ENCODE measurements at regions not wholly inside any gene's neighbourhood (a gene's known extent, or its start where the extent isn't known, plus 50 kb on each side); places are given as distances from the start of the nearest gene placed in this dataset.
"Not testable (repeated sequence)": the region's sequence is repeated elsewhere in the genome, so short reads cannot be mapped to it uniquely, and the experiment has no call there.

DNA sequence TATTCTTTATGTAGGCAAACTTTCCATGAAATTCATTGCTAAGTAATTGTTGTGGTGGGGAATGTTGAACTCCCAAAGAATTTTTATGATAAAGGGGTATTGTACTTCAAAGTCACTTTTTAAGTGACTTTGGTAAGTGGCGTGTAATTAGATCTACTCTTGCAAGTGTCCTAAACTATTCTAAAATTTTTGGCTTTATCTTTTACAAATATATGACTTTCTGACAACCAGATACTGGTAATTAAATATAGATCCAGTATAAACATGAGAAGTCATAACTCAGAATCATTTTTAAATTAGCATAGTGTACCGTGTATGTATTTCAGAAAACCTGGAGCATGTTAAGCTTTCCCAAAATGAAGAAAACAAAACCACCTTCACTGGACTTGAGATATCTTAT is 84.7 kb upstream of the HGF start:
- TF ChIP-seq POLR2A (IDR thresholded peaks at IDR 0.05; ENCODE audit: low read length) = no peak
- no peak for TF ChIP-seq GATA1 (IDR thresholded peaks at IDR 0.05; ENCODE audit: low read depth, low read length)
- DNase-seq = no peak

DNA sequence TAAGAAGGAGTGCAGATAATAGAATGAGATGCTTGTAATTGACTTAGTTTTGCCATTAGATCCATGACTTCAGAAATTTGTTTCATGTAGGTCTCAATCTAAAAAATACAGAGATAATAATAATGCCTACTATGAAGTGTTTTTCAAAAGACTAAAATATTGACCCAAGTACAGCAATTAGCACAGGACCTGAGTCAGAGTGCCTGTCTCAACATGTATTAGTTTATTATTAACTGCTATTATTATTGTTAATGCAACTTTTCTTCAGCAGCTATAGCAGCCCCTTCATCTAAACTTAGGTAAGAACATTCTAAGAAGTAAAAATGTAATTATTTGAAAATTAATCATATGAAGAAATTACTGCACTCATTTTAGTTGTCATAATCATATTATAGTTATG is 82.9 kb upstream of the HGF start:
- no peak for DNase-seq

DNA sequence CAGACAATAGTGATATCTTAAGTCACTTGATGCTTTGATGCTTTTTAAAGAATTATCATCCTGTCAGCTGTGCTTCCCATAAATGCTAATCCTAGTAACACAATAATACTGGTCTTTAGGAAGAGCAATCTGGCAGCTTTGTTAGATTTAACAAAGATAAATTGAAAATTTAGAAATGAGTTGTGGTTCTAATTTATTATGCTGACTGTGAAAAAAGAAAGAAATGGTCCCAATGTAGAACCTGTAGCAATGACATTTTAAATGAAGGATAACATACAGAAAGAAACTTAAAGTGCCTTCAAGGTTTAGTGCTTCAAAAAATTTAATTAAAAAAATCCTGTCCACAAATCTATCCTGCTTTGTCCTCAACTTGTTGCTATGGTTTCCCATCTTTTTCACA is 81.6 kb upstream of the HGF start:
- TF ChIP-seq POLR2A (IDR thresholded peaks at IDR 0.05; ENCODE audit: low read length) = no peak
- no peak for TF ChIP-seq GATA1 (IDR thresholded peaks at IDR 0.05; ENCODE audit: low read depth, low read length)
- no peak for DNase-seq

More for the DNA sequence above, 82.9 kb upstream of the HGF start:
- TF ChIP-seq POLR2A (IDR thresholded peaks at IDR 0.05; ENCODE audit: low read length) (no peak), GATA1 (IDR thresholded peaks at IDR 0.05; ENCODE audit: low read depth, low read length) (no peak)

DNA sequence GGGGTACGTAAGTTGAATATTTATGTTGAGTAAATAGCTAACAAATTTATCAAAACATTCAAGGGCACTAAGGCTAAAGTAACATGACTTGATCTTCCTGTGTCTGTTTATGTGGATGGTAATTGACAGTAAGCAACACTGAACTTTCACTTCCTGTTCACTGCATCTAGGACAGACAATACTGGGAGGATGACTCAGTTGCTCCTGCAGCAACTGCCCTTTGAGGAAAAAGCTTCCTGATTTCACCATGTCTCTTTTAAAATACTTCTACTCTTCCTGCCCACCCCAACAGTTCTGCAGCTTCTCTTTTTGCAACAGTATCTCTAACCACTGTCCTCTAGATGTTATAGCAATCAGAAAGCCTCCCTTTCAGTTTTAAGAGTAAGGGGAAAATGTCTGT is 76.6 kb upstream of the HGF start:
- no peak for TF ChIP-seq GATA1 (IDR thresholded peaks at IDR 0.05; ENCODE audit: low read depth, low read length)
- no peak for TF ChIP-seq POLR2A (IDR thresholded peaks at IDR 0.05; ENCODE audit: low read length)

DNA sequence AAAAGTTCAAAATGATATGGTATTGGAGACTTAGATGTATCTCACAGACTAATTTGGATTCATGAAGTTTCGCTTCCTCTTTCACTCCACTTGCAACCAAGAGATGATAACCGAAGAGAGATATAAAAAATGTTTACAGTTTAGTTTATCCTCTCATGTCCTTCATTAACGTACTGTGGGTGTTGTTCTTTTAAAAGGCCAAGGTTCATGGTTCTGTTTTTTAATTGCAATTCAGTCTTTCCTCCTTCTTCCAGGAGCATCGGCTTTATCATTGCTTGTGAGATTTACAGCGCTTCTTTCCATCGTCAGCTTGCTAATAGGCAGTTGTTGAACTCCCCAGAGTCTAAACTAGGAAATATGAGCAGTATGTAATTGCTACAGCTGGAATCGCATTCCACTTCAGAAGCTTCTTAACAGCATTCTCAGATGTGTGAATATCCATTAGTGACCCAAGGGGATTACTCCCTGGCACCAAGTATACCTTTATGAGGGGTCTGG is 75.9 kb upstream of the HGF start:
- no peak for TF ChIP-seq GATA1 (IDR thresholded peaks at IDR 0.05; ENCODE audit: low read depth, low read length)
- TF ChIP-seq POLR2A (IDR thresholded peaks at IDR 0.05; ENCODE audit: low read length) = no peak
- no peak for DNase-seq

More for the DNA sequence above, 76.6 kb upstream of the HGF start:
- no peak for DNase-seq

DNA sequence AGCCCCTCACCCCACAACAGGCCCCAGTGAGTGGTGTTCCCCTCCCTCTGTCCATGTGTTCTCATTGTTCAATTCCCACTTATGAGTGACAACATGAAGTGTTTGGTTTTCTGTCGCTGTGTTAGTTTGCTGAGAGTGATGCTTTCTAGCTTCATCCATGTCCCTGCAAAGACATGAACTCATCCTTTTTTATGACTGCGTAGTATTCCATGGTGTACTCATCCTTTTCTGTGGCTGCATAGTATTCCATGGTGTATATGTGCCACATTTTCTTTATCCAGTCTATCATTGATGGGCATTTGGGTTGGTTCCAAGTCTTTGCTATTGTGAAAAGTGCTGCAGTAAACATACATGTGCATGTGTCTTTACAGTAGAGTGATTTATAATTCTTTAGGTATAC is 73.8 kb upstream of the HGF start:
- not testable (repeated sequence) for DNase-seq

DNA sequence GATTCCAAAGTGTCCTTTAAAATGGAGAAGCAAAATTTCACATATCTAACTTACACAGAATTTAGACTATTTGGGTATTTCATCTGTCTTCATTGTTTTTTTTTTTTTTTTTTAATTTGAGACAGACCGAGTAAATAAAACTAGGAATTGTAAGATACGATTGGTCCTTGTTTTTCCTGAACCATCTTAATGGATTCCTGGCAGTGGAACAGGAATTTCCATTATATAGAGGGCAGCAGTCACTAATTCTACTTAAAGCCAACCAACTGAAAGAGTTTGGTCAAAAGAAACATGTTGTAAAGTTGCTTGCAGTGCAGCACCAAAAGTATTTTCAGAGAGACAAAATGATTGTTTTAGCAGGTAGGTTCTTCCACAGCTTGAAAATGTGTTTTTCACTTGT is 72.5 kb upstream of the HGF start:
- TF ChIP-seq GATA1 (IDR thresholded peaks at IDR 0.05; ENCODE audit: low read depth, low read length) = no peak
- TF ChIP-seq POLR2A (IDR thresholded peaks at IDR 0.05; ENCODE audit: low read length) = no peak
- no peak for DNase-seq

DNA sequence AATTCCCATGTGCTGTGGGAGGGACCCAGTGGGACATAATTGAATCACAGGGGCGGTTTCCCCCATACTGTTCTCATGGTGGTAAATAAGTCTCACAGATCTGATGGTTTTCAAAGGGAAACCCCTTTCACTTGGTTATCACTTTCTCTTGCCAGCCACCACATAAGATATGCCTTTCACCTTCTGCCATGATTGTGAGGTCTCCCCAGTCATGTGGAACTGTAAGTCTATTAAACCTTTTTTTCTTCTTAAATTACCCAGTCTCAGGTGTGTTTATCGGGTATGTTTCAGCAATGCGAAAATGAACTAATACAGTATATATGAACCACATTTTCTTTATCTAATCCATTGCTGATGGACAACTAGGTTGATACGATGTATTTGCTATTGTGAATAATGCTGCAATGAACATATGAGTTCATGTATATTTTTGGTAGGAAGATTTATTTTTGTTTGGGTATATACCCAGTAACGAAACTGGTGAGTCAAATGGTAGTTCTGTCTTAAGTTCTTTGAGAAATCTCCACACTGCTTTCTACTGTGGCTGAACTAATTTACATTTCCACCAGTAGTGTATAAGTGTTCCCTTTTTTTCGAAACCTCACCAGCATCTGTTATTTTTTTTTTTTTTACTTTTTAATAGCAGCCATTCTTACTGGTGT is 70.0 kb upstream of the HGF start:
- DNase-seq = no peak
- TF ChIP-seq GATA1 (IDR thresholded peaks at IDR 0.05; ENCODE audit: low read depth, low read length) (no peak), POLR2A (IDR thresholded peaks at IDR 0.05; ENCODE audit: low read length) (no peak)

DNA sequence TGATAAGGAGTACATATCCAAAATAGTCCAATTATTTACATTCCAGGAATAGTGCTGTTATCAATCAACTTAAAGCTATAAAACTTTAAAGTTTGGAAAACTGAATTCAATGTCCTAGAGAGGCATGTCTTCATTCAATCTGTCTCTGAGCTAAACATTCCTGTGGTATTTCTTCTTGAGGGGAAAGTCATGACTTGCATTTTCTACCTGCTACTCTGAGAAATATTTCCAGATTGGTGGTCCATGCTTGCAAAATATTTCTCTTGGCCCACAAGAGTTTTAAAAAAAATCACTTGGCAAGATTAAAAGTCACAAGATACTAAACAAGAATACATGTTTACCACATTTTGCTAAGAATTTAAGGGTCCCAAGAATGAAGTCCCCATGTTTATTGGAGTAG is 63.6 kb upstream of the HGF start:
- TF ChIP-seq POLR2A (IDR thresholded peaks at IDR 0.05; ENCODE audit: low read length) (no peak), GATA1 (IDR thresholded peaks at IDR 0.05; ENCODE audit: low read depth, low read length) (no peak)
- DNase-seq = no peak

DNA sequence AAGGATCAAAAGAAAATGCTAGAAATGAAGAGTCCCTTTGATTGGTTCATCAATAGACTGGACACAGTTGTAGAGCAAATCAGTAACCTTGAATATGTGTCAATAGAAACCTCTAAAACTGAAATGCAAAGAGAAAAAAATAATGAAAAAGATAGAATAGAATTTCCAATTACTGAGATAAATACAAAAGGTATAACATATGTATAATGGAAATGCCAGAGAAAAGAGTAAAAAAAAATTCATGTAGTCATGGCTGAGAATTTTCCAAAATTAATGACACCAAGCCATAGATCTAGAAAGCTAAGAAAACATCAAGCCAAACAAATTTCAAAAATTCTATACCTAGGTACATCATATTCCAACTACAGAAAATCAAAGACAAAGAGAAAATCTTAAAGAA is 62.0 kb upstream of the HGF start:
- no peak for DNase-seq
- TF ChIP-seq GATA1 (IDR thresholded peaks at IDR 0.05; ENCODE audit: low read depth, low read length) (no peak), POLR2A (IDR thresholded peaks at IDR 0.05; ENCODE audit: low read length) (no peak)

DNA sequence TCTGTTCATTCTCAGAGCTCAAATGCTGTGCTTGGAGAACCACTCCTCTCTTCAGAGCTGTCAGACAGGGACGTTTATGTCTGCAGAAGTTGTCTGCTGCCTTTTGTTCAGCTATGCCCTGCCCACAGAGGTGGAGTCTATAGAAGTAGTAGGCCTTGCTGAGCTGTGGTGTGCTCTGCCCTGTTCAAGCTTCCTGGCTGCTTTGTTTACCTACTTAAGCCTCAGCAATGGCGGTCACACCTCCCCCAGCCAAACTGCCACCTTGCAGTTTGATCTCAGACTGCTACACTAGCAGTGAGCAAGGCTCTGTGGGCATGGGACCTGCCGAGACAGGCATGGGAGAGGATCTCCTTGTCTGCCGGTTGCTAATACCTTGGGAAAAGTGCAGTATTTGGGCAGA is 59.7 kb upstream of the HGF start:
- DNase-seq = not testable (repeated sequence)

DNA sequence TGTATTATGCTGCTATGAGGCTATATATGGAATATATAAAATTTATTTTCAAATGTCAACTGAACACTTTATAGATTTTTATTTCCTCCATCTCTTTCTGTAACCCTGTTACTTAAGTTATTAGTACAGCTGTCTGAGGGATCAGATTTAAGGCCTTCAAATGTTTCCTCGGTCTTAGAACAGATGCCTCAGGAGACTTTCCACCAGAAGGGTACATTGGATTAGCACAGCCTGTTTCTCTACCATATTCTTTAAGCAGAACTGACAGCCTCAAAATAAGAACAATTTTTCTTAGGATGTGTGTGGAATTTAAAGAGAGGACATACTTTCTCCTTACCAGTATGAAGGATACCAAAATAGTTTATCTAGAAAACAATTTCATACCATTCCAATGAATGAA is 53.0 kb upstream of the HGF start:
- TF ChIP-seq GATA1 (IDR thresholded peaks at IDR 0.05; ENCODE audit: low read depth, low read length) = no peak
- TF ChIP-seq POLR2A (IDR thresholded peaks at IDR 0.05; ENCODE audit: low read length) = no peak
- no peak for DNase-seq

DNA sequence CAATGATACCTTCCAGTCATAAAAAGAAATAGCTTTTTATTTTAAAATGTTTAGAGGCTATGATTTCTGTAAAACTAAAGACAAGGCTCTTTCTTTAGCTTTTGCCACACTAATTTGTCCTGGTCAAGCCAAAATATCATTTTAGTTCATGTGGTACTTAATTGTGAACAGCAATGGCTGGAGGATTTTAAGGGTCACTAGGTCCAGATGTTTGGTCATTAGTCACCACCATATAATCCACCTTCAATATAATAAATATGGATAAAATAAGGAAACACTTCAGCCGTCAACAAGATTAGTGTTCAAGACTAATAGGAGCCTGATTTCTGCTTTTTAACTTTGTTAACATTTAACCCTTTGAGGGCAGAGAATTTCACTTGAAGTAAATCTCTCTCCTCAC is 50.0 kb upstream of the HGF start:
- TF ChIP-seq POLR2A (IDR thresholded peaks at IDR 0.05; ENCODE audit: low read length) = no peak
- TF ChIP-seq GATA1 (IDR thresholded peaks at IDR 0.05; ENCODE audit: low read depth, low read length) = no peak
- DNase-seq = no peak

All from erythroblast (primary cell).